GM18502 (cell line): ENCODE measurements at regions not wholly inside any gene's neighbourhood (a gene's known extent, or its start where the extent isn't known, plus 50 kb on each side); places are given as distances from the start of the nearest gene placed in this dataset.
A peak's percentile ranks its signal among the peaks of the same experiment; 100 is the strongest.

ENCODE experiments used
- ATAC-seq: cut with Tn5 transposase; IDR thresholded peaks from one replicate; pipeline ENCODE4 v1.9.1; 2021; ENCODE audit warnings: mild to moderate bottlenecking; ENCODE audit not compliant: unreplicated experiment, poor library complexity

DNA sequence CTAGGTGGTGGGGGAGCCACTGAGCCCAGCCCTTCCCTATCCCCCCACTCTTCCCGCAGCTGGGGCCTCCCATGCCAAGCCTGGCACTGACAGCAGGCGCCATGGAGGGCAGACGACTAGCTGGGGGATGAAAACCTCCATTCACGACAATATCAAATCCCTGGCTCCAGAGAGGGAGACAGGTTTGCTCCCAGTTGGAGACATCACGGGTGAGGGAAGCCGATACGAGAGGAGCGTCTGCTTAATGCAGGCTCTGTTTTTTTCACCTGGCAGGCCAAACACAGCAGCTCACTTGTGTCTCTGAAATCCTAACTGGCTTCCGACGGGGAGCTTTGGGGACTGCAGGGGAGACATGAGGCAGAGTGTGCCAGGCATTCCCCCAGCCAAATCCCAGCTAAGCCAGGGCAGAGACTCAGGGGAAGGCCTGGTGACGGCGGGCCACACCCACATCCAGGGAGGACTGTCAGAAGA, 307.4 kb upstream of the ZMIZ1 start:
- no peak for ATAC-seq

DNA sequence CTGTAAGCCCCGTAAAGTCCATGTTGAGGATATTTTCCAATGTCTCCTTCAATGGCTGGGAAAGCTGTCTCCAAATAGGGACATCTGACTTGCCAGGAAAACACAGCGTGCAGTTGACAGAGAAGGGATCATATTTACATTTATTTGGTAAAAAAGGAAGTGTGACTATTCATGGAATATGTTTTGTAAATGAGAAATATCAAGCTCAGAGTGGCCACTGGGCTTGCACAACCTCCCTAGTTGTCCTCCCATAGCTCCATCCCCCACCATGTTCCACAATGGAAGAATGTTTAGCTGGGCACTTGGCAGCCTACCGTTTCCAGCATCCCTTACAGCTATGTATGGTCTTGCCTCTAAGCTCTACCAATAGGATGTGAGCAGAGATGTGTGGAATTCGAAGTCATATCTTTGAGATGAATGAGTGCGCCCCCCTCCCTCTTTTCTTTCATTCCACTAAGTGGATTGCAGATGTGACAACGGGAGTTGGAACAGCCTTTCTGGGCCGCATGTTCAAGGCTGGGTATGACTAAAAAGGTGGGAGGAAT, 306.6 kb upstream of the ZMIZ1 start:
- no peak for ATAC-seq

DNA sequence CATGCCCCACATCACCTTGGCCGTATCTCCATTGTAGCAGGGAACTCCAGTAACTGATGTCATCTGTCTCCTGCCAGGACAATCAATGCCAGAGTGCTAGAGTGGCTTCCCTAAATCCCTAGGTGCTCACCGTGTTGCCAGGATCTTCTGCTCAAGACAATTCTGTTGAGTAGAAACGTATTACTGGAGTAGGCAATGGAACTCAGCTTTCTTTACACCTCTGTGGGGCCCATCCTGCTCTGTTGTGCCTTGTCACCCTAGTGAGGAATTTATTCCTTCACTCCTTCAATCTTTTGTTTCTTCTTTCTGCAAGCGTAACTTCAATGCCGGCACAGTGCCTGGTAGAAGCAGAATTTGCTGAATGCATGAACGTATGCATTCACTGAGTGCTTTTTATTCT, 305.5 kb upstream of the ZMIZ1 start:
- no peak for ATAC-seq

DNA sequence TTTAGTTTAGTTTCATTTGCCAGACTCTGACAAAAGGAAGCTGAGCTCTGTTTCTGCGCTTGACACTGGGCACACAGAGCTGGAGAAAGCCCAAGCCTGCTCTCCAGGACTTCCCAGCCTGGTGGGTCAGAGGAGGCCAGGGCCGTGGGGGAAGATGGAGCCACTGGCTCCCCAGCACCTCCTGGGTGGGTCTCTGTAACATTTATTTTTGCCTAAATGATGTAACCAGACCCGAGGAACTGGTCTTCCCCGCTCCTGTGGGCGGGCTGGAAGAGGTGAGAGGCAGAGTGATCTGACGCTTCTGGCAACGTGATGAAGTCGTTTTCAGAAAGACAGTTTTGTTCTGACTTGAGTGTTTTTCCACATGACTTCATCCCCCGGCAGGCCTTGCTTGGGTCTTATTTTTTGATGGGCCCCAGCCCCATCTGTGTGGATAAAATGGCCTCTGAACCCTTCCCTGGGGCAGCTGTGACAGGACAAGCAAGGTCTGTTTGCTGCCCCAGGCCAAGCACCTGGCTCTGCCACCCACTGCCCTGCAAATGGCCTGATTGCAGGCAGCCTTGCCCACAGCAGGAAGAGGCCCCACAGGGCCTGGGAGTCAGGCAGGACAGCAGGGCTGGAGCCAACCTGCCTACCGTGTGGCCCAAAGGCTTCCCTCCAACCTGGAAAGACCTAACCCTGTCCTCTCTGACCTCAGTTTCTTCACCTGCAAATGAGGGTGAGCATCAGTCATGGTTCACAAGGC, 304.9 kb upstream of the ZMIZ1 start:
- peak; percentile 60 for ATAC-seq

DNA sequence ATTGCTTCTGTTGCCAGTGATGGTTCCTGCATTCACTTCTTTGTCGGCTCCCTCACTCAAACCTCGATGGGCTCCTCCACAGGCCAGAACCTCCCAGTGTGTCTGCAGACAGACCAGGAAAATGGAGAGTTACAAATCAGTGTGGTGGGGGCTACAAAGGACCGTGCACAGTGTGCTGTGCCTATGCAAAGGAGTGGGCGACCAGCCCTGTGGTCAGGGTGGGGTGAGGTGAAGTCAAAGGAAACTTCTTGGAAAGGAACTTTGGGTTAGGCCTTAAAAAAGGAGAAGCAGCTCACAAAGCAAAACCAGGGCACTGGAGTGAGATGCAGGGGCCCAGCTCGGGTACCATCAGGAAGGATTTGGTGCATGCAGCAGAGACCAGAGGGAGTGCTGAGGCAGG, 304.3 kb upstream of the ZMIZ1 start:
- no peak for ATAC-seq

DNA sequence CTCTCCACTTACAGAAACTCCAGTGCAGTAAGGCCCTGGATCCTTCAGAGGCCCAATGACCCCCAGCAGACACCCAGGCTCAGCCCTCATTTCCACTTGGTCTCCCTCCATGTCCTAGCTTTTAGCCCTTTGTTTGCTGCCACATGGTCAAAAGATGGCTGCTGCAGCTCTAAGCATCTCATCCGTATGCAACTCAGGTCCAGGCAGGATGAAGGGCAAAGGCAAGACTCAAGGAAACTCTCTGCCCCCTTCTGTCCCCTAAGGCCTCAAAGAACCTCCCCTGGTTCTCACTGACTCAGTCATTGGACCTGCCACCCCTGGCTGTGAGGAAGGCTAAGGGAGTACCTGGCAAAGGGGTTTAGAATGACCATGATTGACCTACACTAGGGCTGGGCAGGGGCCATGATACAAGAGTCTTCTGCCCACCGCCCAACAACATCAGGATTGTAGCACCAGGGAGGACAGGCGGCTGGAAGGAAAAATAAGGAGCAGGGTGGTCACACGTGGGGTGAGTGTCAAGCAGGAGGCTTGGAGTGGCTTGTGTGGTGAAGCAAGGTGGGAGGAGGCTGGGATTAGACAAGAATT, 303.8 kb upstream of the ZMIZ1 start:
- ATAC-seq: no peak

DNA sequence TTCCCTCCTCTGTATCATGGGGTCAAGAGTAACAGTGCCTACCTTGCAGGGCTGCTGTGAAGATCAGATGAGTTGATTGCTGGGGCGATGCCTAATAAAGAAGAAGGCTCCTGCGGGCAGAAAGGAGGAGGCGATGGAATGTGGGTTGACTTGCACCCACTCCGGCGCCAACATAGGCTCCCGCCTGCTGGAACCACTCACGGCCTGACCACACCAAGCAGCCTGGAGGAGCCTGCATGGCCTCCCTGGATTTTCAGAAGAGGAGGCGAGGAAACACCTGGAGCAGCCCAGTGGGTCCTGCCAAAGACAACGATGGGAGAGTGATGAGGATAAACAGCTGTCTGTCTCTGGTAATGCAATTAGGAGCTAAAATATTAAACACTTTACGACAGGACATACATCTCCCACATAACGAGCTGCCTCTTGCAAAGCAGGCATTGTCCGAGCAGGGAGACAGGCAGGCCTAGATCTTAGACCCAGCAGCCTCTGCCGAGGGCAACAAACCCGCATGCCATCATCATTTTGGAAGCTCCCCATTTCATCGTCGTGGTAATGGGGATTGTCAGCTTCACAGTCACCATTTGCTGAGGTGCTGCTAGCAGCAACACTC, 302.9 kb upstream of the ZMIZ1 start:
- no peak for ATAC-seq

DNA sequence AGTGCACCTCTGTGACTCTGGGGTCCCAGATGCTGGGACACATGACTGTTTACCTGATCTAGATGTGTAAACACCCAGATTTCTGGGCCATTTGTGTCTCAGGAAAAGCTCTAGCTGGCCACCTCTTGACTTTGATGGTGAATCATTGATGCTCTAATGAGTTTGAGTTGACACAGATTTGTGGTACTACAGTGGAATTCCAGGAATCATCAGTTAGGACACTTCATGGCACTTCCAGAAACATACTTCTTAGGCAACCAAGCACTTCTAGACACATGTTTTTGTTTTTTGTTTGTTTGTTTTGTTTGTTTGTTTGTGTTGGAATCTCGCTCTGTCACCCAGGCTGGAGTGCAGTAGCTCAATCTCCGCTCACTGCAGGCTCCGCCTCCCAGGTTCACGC, 302.2 kb upstream of the ZMIZ1 start:
- ATAC-seq: no peak

DNA sequence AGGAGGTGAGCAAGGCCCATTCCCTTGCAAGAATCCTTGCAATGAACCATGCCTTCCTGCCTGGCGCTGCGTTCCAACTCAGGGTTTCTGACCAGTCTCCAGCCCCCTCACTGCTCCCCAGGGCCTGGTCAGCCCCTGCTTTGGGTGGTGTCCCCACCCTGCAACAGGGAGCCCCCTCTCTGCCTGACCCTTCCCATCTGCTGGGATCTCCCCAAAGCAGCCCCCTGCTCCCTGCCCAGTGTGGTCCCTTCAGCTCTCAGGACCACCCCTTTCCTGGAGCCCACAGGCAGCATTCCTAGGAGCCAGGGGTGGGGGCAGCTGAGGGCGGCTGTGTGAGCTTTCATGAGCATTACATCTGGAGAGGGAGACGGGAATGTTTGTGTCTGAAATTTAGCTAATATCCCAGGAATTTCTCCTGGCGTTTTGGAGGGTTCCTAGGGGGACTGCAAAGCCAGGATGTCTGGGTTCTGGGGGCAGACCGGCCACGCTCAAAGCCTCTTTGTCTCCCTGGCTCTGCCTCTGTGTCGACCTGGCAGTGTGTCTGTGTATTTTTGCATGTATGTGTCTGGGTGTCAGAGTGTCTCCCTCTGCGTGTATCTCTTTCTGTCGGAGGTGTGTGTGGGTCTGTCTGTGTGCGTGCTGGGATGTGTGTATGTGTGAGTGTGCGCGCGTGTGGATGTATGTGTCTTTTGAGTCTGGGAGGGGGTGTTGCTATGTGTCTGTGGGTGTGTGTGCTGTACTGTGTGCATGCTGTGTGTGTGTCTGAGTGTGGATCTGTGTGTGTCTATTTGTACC, 300.5 kb upstream of the ZMIZ1 start:
- ATAC-seq: no peak

DNA sequence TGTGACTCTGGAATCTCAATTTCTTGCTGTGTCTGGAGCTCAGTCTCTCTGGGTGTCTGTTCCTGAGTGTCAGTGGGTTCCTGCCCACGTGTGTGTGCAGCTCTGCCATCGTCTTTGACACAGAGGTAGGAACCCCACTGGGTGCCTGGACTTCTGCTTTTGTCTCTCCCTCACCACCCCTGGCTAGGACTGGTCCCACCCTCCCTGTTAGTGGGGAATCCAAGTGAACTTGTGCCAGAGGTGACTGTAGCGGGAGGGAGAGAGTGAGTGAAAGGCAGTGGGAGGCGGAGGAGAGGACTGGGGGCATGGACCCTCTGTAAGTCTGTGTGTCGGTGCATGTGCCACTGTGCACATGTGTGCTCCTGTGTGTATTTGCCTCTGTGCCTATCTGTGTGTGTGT, 299.9 kb upstream of the ZMIZ1 start:
- no peak for ATAC-seq

DNA sequence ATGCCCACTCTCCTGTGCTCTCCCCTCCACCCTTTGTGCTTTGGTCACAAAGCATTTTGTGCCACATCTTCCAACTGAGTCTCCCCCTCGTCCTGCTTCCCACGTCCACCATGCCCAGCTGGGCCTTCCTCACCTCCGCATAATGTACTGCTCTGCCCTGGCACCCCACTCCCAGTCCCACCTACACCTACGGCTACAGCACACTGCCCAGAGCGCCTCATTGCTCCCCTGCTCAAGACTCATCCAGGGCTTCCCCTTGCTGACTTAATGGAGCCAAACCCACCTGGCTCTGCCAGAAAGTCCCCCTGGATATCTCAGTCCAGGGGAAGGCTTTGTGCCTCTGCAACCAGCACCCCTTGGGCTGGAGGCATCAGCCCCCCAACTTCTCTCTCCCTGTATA, 299.2 kb upstream of the ZMIZ1 start:
- no peak for ATAC-seq

DNA sequence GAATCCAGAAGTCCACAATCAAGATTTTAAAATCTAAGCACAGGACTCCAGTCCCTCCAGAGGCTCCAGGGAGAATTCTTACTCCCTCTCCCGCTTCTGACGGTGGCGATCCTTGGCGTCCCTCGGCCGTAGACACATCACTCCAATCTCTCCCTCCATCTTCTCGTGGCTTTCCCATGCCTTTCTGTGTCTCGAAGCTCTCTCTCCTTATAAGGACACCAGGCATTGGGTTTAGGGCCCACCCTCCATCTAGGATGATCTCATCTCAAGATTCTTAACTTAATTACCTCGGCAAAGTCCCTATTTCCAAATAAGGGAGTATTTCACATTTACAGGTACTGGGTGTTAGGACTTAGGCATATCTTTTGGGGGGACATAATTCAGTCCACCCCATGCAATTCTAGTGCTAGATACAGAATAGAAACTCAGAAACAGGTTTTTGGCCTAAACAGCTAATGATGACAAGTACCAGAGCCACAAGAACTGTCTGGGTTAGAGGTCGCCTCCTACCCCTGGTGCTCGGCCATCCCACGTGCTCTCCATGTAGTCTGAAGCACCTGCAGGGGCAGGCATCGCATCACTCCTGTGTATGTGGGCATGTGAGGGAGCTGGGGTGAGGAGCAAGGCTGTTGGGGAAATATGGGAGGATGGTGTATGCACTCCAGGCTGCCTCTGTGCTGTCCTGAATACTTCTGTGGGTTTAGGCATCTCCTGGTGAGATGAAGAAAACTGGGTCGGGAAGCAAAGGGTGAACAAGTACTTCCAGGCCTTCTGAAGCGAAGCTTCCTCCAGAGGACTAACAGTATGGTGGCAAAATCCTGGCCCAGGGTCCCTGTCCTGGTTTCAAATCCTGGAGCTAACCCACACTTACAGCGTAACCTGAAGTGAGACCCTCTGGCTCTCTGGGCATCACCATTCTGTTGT, 298.3 kb upstream of the ZMIZ1 start:
- no peak for ATAC-seq

DNA sequence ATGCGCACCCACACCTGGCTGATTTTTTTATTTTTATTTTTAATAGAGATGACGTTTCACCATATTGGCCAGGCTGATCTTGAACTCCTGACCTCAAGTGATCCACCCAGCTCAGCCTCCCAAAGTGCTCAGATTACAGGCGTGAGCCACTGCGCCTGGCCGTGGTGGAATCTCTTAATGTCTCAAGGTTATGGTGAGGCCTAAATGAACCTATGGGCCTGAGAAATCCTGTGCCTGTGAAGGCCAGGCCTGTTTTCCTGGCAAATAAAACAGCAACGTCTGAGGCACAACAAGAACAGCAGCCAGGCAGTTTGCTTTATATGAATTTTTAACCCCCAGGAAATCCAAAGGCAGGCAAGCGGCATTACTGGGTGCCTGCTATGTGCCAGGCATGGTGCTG, 297.5 kb upstream of the ZMIZ1 start:
- no peak for ATAC-seq

DNA sequence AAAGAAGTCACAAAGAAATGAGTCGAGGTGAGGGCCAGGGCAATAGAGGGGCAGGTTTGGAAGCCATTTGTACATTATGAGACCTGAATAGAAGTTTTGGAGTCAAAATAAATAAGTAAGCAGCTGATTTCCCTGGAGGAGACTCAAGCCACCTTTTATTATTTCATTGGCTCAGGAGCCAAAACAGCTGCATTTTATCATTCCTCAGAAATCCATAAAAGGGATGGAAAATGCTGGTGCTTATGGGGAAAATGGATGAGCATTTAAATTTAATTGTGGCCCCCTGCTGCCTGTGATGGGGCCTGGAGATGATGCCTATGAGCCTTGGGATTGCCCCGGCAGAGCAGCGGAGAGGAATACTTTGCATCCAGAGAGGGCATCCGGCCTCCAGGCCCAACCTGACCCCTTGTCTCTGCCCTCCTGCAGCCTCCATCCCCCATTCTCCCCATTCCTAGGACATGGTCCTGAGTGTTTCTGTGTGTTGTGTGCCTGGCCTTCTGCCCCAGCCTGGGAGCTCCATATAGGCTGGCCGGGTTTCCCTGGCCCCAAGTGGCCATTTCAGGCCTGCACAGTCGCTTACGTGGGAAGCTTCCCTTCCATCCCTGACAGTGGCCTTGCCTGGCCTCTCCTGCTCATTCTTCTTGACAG, 296.8 kb upstream of the ZMIZ1 start:
- ATAC-seq: no peak

DNA sequence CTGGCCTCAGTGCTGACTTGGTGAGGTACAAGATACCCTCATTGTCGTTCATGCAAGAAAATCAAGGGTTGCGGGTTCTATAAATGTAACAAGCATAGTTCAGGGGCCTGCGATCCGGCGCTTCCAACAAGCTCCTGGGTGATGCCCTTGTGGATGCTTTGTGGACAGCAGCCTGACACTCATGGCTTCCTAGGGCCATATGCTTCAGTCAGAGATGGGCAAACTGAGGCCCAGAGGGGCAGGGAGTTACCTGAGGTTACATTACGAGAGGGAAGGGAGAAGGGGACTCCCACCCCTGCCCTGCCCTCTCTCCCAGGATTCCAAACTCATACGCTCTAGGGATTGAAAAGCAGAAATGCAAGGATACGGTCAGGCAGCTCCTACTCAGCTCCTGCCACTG, 296.3 kb upstream of the ZMIZ1 start:
- ATAC-seq: no peak

DNA sequence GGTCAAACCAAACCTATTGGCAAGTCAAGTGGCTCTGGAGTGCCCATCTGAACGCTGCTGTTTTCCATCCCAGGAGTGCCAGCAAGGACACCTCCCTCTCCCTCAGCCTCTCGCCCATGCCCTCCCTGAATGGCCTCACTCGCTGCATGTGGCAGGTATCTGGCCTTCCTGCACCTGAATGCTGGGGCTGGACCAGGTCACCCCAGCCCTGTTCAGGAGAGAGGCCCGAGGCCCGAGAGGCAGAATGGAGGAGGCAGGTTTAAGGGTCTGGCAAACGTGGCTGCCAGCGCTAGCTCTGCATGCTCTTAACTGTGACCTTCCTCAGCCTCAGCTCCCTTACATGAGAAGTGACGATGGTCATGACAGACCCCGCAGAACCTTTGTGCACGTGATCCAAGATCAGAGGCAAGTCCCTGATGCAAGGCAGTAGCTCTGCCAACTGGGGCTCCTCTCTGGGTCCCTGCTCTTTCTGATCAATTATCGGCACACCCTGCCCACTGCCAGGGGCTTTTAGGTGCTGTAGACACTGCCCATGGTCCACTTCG, 295.7 kb upstream of the ZMIZ1 start:
- ATAC-seq: no peak

DNA sequence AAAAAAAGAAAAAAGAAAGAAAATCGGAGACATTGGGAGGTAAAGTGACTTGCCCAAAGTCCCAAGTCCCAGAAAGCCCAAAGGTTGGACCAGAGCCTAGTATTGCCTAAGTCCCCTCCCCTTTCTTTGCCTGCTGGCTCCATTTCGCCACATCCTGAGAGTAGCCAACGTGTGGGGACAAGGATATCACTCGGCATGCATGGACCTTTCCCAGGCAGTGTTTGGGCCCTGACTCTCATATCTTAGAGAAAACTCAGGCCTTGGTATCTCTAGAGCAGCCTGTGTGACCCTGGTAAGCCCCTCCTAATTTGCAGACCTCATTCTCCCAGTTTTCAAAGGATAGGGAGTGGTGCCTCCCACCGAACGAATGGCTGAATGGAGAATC, 294.2 kb upstream of the ZMIZ1 start:
- no peak for ATAC-seq

DNA sequence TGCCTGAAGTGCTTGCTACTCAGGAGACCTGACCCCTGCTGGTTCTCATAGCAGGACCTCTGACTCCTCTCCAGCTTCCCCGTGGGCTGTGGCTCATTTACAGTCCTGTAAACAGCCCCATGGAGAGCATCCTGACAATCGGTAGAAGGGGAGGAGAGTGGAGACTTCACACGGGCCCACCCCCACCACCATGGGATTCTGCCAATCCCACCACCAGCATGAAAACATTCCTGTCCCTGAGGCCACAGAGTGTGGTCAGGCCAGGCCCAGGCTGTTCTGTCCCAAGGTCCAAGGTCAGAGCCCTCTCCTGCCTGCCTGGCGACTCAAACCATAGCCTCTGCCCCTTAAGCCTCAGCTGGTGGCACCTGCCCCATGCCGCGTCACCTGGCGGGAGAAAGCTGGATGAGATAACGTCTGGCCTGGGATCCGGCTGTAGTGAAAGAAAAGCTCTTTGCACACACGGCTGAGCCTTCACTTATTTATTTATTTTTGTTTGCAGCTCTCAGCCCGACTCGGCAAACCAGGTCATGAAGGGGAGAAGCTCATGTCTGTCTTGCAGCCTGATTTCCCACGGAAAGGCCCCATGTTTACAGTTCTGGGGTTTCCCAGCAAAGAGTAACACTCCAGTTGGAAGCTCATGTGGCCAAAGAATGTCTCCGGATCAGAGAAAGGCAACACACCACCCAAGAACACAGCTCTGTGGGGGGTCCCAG, 293.6 kb upstream of the ZMIZ1 start:
- ATAC-seq: no peak
